Calu3 (cell line): ENCODE measurements at regions not wholly inside any gene's neighbourhood (a gene's known extent, or its start where the extent isn't known, plus 50 kb on each side); places are given as distances from the start of the nearest gene placed in this dataset.

Experiments
- BruUV-seq: library from RNA; stranded (reverse); fragments of 400-500 nt; replicated peaks from 2 replicates; lab custom pipeline; 2021; lab: Mats Ljungman, UMichigan
- CTCF ChIA-PET: fragments of 300-600 bp; sonication (Branson Sonifier 250); formaldehyde crosslinking; loops from one replicate; lab custom pipeline; 2022; ENCODE audit warnings: antibody characterized with exemption; lab: Charles Lee
- DNase-seq: peaks from one replicate; pipeline ENCODE4 v3.0.0; 2022
- H3K27ac Mint-ChIP-seq: one replicate; pipeline ENCODE4 v1.8.0; 2022; ENCODE audit warnings: mixed read lengths; ENCODE audit not compliant: unreplicated experiment
- H3K27me3 Mint-ChIP-seq: one replicate; pipeline ENCODE4 v1.8.0; 2022; ENCODE audit warnings: mixed read lengths; ENCODE audit not compliant: unreplicated experiment
- H3K36me3 Mint-ChIP-seq: one replicate; pipeline ENCODE4 v1.8.0; 2022; ENCODE audit warnings: mild to moderate bottlenecking, moderate library complexity, mixed read lengths; ENCODE audit not compliant: insufficient read depth, unreplicated experiment
- H3K4me1 Mint-ChIP-seq: one replicate; pipeline ENCODE4 v1.8.0; 2022; ENCODE audit warnings: mild to moderate bottlenecking, low read depth, mixed read lengths; ENCODE audit not compliant: unreplicated experiment
- H3K4me3 Mint-ChIP-seq: one replicate; pipeline ENCODE4 v1.8.0; 2022; ENCODE audit warnings: mild to moderate bottlenecking, low read depth, moderate library complexity, mixed read lengths; ENCODE audit not compliant: unreplicated experiment
- H3K9me3 Mint-ChIP-seq: one replicate; pipeline ENCODE4 v1.8.0; 2022; ENCODE audit warnings: low read depth, mixed read lengths; ENCODE audit not compliant: unreplicated experiment
- intact Hi-C: fragments of 100-400 bp; cut with micrococcal nuclease; formaldehyde crosslinking; loops from one replicate; pipeline ENCODE4 v1.10.0; 2022; ENCODE audit not compliant: unreplicated experiment
- TF ChIP-seq, protein P1 (sequence below): fragments of 200-600 bp; IDR thresholded peaks from one replicate; pipeline ENCODE4 v1.8.0; 2022; ENCODE audit warnings: antibody characterized with exemption; ENCODE audit not compliant: unreplicated experiment

DNA sequence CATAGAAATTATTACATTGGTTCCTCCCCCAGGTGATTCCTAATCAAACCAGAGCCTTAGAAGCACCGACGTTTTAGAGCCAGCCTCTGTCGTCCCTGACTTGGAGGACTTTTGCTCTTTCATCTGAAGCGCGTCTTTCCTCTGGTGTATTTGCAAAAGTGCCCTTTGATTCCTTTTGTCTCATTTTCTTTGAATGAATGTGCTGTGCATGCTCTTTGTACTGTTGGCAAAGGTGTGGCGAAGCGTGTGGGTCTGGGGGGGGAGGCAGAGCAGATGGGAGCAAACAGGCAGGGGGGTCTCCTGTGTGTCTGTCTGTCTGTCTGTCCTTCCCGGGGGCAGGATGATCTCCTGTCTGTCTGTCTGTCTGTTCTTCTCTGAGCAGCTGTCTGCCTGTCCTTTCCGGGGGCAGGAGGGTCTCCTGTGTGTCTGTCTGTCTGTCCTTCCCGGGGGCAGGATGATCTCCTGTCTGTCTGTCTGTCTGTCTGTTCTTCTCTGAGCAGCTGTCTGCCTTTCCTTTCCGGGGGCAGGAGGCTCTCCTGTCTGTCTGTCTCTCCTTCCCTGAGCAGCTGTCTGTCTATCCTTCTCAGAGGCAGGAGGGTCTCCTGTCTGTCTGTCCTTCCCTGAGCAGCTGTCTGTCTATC, 205.5 kb upstream of the MYT1L start:
- Mint-ChIP-seq H3K9me3 (peaks cover 14% of the 10 kb centered on the region), H3K4me1 (no peaks in the 10 kb centered on the region), H3K36me3 (no peaks in the 10 kb centered on the region), H3K27me3 (no peaks in the 10 kb centered on the region), H3K4me3 (no peak overlapping the region), H3K27ac (no peak overlapping the region)
- BruUV-seq = no TSS peak
- intact Hi-C loops = no loop called here
- TF ChIP-seq, protein P1, sequence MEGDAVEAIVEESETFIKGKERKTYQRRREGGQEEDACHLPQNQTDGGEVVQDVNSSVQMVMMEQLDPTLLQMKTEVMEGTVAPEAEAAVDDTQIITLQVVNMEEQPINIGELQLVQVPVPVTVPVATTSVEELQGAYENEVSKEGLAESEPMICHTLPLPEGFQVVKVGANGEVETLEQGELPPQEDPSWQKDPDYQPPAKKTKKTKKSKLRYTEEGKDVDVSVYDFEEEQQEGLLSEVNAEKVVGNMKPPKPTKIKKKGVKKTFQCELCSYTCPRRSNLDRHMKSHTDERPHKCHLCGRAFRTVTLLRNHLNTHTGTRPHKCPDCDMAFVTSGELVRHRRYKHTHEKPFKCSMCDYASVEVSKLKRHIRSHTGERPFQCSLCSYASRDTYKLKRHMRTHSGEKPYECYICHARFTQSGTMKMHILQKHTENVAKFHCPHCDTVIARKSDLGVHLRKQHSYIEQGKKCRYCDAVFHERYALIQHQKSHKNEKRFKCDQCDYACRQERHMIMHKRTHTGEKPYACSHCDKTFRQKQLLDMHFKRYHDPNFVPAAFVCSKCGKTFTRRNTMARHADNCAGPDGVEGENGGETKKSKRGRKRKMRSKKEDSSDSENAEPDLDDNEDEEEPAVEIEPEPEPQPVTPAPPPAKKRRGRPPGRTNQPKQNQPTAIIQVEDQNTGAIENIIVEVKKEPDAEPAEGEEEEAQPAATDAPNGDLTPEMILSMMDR = no peak
- no peak for DNase-seq
- CTCF ChIA-PET = no interaction called here

DNA sequence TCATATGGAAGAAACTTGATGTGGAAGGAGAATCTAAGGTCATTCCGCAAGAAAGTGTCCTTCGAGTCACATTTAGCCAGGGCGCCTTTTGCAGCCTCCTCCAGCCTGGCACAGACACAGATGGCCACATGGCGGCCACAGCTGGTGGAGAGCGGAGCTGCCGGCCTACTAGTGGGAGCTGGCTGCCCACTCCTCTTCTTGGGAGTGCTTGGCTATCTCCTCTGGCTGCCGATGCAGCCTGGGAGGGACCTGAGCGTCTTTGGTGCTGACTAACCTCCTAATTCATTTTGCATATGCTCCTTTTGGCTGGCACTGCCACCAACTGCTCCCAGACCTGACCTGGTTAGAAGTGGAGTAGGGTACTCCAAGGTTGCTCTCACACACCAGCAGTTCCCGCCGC, 199.3 kb upstream of the MYT1L start:
- CTCF ChIA-PET = no interaction called here
- Mint-ChIP-seq H3K4me3 (no peak overlapping the region), H3K27ac (no peak overlapping the region), H3K9me3 (peaks cover 2% of the 10 kb centered on the region), H3K4me1 (no peaks in the 10 kb centered on the region), H3K27me3 (no peaks in the 10 kb centered on the region), H3K36me3 (no peaks in the 10 kb centered on the region)
- TF ChIP-seq, protein P1 = no peak
- no peak for DNase-seq
- intact Hi-C loops = no loop called here
- no TSS peak for BruUV-seq

DNA sequence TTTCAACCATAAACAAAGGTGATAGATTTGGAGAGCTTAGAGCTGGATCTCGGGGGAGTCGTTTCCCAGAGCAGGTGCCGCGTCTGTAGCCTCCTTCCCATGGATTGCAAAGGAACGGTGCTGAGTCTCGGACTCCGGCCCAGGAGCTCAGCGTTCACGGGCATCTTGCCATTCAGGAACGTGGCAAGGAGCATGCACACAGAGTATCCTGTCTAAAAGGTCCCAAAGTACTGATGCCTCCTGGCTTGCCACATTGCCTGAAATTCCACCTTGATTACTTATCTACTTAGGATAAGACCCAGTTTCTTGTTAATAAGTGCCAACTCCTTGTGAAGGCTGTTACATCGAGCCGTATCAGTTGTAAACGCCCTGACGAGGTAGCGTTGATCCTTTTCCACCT, 197.8 kb upstream of the MYT1L start:
- Mint-ChIP-seq H3K4me3 (no peak overlapping the region), H3K4me1 (no peaks in the 10 kb centered on the region), H3K36me3 (no peaks in the 10 kb centered on the region), H3K27ac (no peak overlapping the region), H3K27me3 (no peaks in the 10 kb centered on the region), H3K9me3 (peaks cover 8% of the 10 kb centered on the region)
- TF ChIP-seq, protein P1 = no peak
- BruUV-seq = no TSS peak
- CTCF ChIA-PET = no interaction called here
- intact Hi-C loops = no loop called here
- DNase-seq = no peak

DNA sequence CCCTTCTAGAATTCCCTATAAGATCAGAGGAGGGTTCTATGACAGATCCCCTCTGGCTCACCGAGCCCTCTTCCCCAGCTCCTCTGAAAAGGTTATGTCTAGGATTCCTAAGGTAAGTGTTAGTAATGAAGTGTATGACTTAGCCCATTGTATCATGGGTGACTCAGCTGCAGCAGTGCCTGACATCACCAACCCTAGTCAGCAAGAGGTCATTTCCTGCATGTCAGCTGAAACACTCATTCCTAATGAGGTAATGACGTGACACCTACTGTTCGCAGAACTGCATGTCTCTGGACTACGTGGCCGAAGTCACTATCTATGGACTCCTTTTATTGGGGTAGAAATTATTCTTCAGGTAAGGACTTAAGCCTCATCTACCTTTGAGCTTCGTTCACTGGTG, 196.1 kb upstream of the MYT1L start:
- Mint-ChIP-seq H3K27ac (no peak overlapping the region), H3K9me3 (peaks cover 7% of the 10 kb centered on the region), H3K4me3 (no peak overlapping the region), H3K4me1 (no peaks in the 10 kb centered on the region), H3K36me3 (no peaks in the 10 kb centered on the region), H3K27me3 (no peaks in the 10 kb centered on the region)
- TF ChIP-seq, protein P1 = no peak
- DNase-seq = no peak
- intact Hi-C loops = no loop called here
- BruUV-seq = no TSS peak
- CTCF ChIA-PET = no interaction called here
